Esophagus muscularis mucosa (tissue), 4 donors: ENCODE measurements at regions not wholly inside any gene's neighbourhood (a gene's known extent, or its start where the extent isn't known, plus 50 kb on each side); places are given as distances from the start of the nearest gene placed in this dataset.

Experiments used
- DNase-seq: peaks from one replicate; pipeline ENCODE4 v3.0.0-alpha.2; 2017; ENCODE audit errors: extremely low spot score
- H3K27ac ChIP-seq, 4 donors: fragments of 200-600 bp; sonication (generic); replicated peaks in 1 of 4; 1 replicate in 3 of 4; 2 replicates in 1 of 4; pipeline ENCODE4 v1.5.1; 2016 to 2019; ENCODE audit warnings: mild to moderate bottlenecking in 1 of 4
- H3K27me3 ChIP-seq, 4 donors: fragments of 200-600 bp; sonication (generic); one replicate each; pipeline versions ENCODE4 v1.5.1 to v1.6.0; 2016 to 2019
- H3K36me3 ChIP-seq, 4 donors: fragments of 200-600 bp; sonication (generic); one replicate each; pipeline ENCODE4 v1.5.1; 2016 to 2019
- H3K4me1 ChIP-seq, 4 donors: fragments of 200-600 bp; sonication (generic); one replicate each; pipeline ENCODE4 v1.5.1; 2016 to 2019
- H3K4me3 ChIP-seq, 4 donors: fragments of 200-600 bp; sonication (generic); 1 replicate in 2 of 4; 2 replicates in 2 of 4; pipeline ENCODE4 v1.5.1; 2016 to 2019; ENCODE audit warnings: mild to moderate bottlenecking in 4 of 4, moderate library complexity in 1 of 4
- H3K9me3 ChIP-seq, 4 donors: fragments of 200-600 bp; sonication (generic); 1 replicate in 3 of 4; 2 replicates in 1 of 4; pipeline ENCODE4 v1.5.1; 2016 to 2019
- CTCF ChIP-seq, 3 experiments: fragments of 200-600 bp in 2 of 3; fragments of 450-650 bp in 1 of 3; sonication (generic) in 2 of 3; IDR thresholded peaks; one replicate each; pipeline ENCODE4 v1.5.1; 2017 to 2019; ENCODE audit warnings: antibody characterized with exemption in 3 of 3, mild to moderate bottlenecking in 2 of 3, moderate library complexity in 1 of 3
- EP300 ChIP-seq: sonication (generic); formaldehyde crosslinking; IDR thresholded peaks from one replicate; pipeline ENCODE4 v1.6.1; 2017; ENCODE audit warnings: antibody characterized with exemption
- POLR2A ChIP-seq: fragments of 450-650 bp; IDR thresholded peaks from one replicate; pipeline ENCODE4 v1.6.1; 2017; ENCODE audit warnings: antibody characterized with exemption, moderate library complexity, mild to moderate bottlenecking, low read depth
- POLR2AphosphoS5 ChIP-seq, 2 donors: sonication (generic); formaldehyde crosslinking; IDR thresholded peaks; one replicate each; pipeline ENCODE4 v1.6.1; 2017; ENCODE audit warnings: antibody characterized with exemption in 2 of 2
- WGBS: methylation state at CpG from one replicate; pipeline ENCODE4 v1.1.5; 2018; 5-methylcytosine and 5-hydroxymethylcytosine counted together
- intact Hi-C: fragments of 100-400 bp; cut with DNase I; formaldehyde crosslinking; loops from one replicate; pipeline ENCODE4 v1.15.1; 2023

GRCh38 chr17:72454342-72454741 lies 333.5 kb downstream of the SOX9 start:
- Histone ChIP-seq H3K4me3 (no peak overlapping the region), H3K9me3 (no peaks in the 10 kb centered on the region), H3K27ac (no peak overlapping the region), H3K27me3 (no peaks in the 10 kb centered on the region), H3K4me1 (no peaks in the 10 kb centered on the region), H3K36me3 (no peaks in the 10 kb centered on the region)
- DNase-seq, result no peak
- WGBS, result 85% methylated on average over 2 of the region's 4 CpGs
- intact Hi-C loops, result no loop called here
- TF ChIP-seq EP300, result no peak
- TF ChIP-seq CTCF (IDR thresholded peaks at IDR 0.05), result no peak
- TF ChIP-seq POLR2AphosphoS5 (IDR thresholded peaks at IDR 0.05), result no peak
- TF ChIP-seq POLR2A, result no peak

GRCh38 chr17:72455562-72455961 lies 334.7 kb downstream of the SOX9 start:
- TF ChIP-seq EP300 (no peak), POLR2AphosphoS5 (IDR thresholded peaks at IDR 0.05) (no peak), CTCF (IDR thresholded peaks at IDR 0.05) (no peak), POLR2A (no peak)
- 88% methylated on average over 8 of the region's 8 CpGs for WGBS
- Histone ChIP-seq H3K4me3 (no peak overlapping the region), H3K36me3 (no peaks in the 10 kb centered on the region), H3K9me3 (no peaks in the 10 kb centered on the region), H3K4me1 (no peaks in the 10 kb centered on the region), H3K27ac (no peak overlapping the region), H3K27me3 (no peaks in the 10 kb centered on the region)
- intact Hi-C loops, result no loop called here
- no peak for DNase-seq

GRCh38 chr17:72456075-72456474 lies 335.3 kb downstream of the SOX9 start:
- TF ChIP-seq POLR2A (no peak), POLR2AphosphoS5 (IDR thresholded peaks at IDR 0.05) (no peak), EP300 (no peak), CTCF (IDR thresholded peaks at IDR 0.05) (no peak)
- intact Hi-C loops, result no loop called here
- Histone ChIP-seq H3K27ac (no peak overlapping the region), H3K36me3 (no peaks in the 10 kb centered on the region), H3K4me3 (no peak overlapping the region), H3K4me1 (no peaks in the 10 kb centered on the region), H3K9me3 (no peaks in the 10 kb centered on the region), H3K27me3 (no peaks in the 10 kb centered on the region)
- 59% methylated on average over 4 of the region's 4 CpGs for WGBS
- no peak for DNase-seq

GRCh38 chr17:72457712-72458111 lies 336.9 kb downstream of the SOX9 start:
- Histone ChIP-seq H3K4me3 (no peak overlapping the region), H3K27ac (no peak overlapping the region), H3K27me3 (no peaks in the 10 kb centered on the region), H3K4me1 (no peaks in the 10 kb centered on the region), H3K36me3 (no peaks in the 10 kb centered on the region), H3K9me3 (no peaks in the 10 kb centered on the region)
- intact Hi-C loops, result no loop called here
- no peak for TF ChIP-seq CTCF (IDR thresholded peaks at IDR 0.05)
- no peak for TF ChIP-seq POLR2A
- no peak for TF ChIP-seq POLR2AphosphoS5 (IDR thresholded peaks at IDR 0.05)
- TF ChIP-seq EP300, result no peak
- DNase-seq, result no peak
- WGBS, result 94% methylated on average over 5 of the region's 5 CpGs

GRCh38 chr17:72458301-72458700 lies 337.5 kb downstream of the SOX9 start:
- intact Hi-C loops, result no loop called here
- no peaks in the 10 kb centered on the region for H3K36me3 ChIP-seq
- H3K27me3 ChIP-seq, result no peaks in the 10 kb centered on the region
- H3K27ac ChIP-seq, result no peak overlapping the region
- 85% methylated on average over 9 of the region's 9 CpGs for WGBS
- no peak overlapping the region for H3K4me3 ChIP-seq
- TF ChIP-seq CTCF (IDR thresholded peaks at IDR 0.05) (no peak), EP300 (no peak), POLR2A (no peak), POLR2AphosphoS5 (IDR thresholded peaks at IDR 0.05) (no peak)
- no peaks in the 10 kb centered on the region for H3K9me3 ChIP-seq
- no peaks in the 10 kb centered on the region for H3K4me1 ChIP-seq
- DNase-seq, result no peak
